GM21576 (cell line): ENCODE measurements at regions not wholly inside any gene's neighbourhood (a gene's known extent, or its start where the extent isn't known, plus 50 kb on each side); places are given as distances from the start of the nearest gene placed in this dataset.
"Not testable (repeated sequence)": the region's sequence is repeated elsewhere in the genome, so short reads cannot be mapped to it uniquely, and the experiment has no call there.

Experiments
- ATAC-seq: cut with Tn5 transposase; IDR thresholded peaks from one replicate; pipeline ENCODE4 v1.9.1; 2021; ENCODE audit warnings: mild to moderate bottlenecking, moderate library complexity; ENCODE audit not compliant: unreplicated experiment

DNA sequence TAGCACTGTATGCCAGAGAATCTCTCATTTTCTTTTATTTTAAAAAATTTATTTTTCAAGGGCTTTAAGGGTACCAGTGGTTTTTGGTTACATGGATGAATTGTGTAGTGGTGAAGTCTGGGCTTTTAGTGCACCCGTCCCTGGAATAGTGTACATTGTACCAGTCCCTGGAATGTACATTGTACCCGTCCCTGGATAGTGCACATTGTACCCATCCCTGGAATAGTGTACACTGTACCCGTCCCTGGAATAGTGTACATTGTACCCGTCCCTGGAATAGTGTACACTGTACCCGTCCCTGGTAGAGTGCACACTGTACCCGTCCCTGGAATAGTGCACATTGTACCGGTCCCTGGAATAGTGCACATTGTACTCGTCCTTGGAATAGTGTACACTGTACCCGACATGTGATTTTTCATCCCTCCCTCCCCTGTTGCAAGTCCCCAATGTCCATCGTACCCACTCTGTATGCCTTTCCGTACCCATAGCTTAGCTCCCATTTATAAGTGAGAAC is 56.1 kb upstream of the HELT start:
- no peak for ATAC-seq

DNA sequence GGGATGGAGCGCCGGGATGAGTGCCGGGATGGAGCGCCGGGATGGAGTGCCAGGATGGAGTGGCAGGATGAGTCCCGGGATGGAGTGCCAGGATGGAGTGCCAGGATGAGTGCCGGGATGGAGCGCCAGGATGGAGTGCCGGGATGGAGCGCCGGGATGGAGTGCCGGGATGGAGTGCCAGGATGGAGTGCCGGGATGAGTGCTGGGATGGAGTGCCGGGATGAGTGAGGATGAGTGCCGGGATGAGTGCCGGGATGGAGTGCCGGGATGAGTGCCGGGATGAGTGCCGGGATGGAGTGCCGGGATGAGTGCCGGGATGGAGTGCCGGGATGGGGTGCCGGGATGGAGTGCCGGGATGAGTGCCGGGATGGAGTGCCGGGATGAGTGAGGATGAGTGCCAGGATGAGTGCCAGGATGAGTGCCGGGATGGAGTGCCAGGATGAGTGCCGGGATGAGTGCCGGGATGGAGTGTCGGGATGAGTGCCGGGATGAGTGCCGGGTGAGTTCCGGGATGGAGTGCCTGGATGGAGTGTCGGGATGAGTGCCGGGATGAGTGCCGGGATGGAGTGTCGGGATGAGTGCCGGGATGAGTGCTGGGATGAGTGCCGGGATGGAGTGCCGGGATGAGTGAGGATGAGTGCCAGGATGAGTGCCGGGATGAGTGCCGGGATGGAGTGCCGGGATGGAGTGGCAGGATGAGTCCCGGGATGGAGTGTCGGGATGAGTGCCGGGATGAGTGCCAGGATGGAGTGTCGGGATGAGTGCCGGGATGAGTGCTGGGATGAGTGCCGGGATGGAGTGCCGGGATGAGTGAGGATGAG is 52.9 kb upstream of the HELT start:
- ATAC-seq: not testable (repeated sequence)

DNA sequence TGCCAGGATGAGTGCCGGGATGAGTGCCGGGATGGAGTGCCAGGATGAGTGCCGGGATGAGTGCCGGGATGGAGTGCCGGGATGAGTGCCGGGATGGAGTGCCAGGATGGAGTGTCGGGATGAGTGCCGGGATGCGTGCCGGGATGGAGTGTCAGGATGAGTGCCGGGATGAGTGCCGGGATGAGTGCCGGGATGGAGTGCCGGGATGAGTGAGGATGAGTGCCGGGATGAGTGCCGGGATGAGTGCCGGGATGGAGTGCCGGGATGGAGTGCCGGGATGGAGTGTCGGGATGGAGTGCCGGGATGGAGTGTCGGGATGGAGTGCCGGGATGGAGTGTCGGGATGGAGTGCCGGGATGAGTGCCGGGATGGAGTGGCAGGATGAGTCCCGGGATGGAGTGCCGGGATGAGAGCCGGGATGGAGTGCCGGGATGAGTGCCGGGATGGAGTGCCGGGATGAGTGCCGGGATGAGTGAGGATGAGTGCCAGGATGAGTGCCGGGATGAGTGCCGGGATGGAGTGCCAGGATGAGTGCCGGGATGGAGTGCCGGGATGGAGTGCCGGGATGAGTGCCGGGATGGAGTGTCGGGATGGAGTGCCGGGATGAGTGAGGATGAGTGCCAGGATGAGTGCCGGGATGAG is 52.1 kb upstream of the HELT start:
- ATAC-seq: not testable (repeated sequence)

DNA sequence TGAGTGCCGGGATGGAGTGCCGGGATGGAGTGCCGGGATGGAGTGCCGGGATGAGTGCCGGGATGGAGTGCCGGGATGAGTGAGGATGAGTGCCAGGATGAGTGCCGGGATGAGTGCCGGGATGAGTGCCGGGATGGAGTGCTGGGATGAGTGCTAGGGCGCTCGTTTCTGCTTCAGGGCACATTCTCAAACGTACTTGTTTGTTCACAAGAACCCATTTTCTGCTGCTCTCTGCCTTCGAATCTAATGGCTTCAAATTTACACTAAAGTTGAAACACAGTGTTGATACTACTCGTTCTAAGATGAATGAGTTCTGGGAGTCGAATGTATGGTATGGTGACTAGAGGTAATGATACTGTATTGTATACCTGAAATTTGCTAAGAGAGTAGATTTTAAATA is 50.6 kb upstream of the HELT start:
- not testable (repeated sequence) for ATAC-seq

DNA sequence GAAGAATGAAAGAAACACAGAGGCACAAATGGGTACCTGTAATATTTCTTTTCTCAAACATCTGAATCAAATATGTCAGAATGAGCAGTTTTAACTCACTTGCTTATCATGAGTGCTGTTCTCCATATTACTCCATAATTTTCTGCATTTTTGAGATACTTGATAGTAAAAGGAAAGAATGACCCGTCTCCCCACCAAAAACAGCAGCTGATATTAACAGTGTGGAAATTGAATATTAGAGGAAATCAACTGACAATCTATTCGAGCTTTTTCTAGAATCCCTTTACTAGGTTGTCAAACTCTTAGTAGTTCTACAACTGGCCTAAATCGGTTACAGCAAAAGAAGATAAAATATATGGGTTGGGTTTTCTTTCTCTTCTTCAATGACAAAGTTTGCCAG is 49.9 kb upstream of the HELT start:
- no peak for ATAC-seq
